Esophagus squamous epithelium (tissue), 4 donors: ENCODE measurements at regions not wholly inside any gene's neighbourhood (a gene's known extent, or its start where the extent isn't known, plus 50 kb on each side); places are given as distances from the start of the nearest gene placed in this dataset.

Source experiments
- CTCF ChIP-seq, 6 experiments: fragments of 450-650 bp in 4 of 6; fragments of 200-600 bp in 2 of 6; sonication (generic) in 2 of 6; IDR thresholded peaks; one replicate each; pipeline ENCODE4 v1.5.1; 2016 to 2019; ENCODE audit warnings: antibody characterized with exemption in 6 of 6, mild to moderate bottlenecking in 4 of 6, moderate library complexity in 4 of 6
- POLR2A ChIP-seq, 4 donors: fragments of 450-650 bp; IDR thresholded peaks; one replicate each; pipeline ENCODE4 v1.6.1; 2017; ENCODE audit warnings: antibody characterized with exemption in 4 of 4, mild to moderate bottlenecking in 4 of 4, moderate library complexity in 3 of 4

- TF ChIP-seq CTCF (IDR thresholded peaks at IDR 0.05) (no peak), POLR2A (IDR thresholded peaks at IDR 0.05) (no peak)
Observed at GRCh38 chr3:181086011-181086410, 96.5 kb upstream of the DNAJC19 start.
